ENCODE measurements at regions not wholly inside any gene's neighbourhood (a gene's known extent, or its start where the extent isn't known, plus 50 kb on each side); places are given as distances from the start of the nearest gene placed in this dataset.
"Not testable (repeated sequence)": the region's sequence is repeated elsewhere in the genome, so short reads cannot be mapped to it uniquely, and the experiment has no call there.

GRCh38 chr16:29087673-29088072 is 102.8 kb downstream of the LAT start:
- DNase-seq, result not testable (repeated sequence)

- DNase-seq, result peak; percentile 34
These were observed 97.2 kb downstream of the LAT start for GRCh38 chr16:29081829-29082639.

- DNase-seq, result peak; percentile 63
These were observed 89.9 kb downstream of the LAT start for GRCh38 chr16:29074554-29075402.

- DNase-seq, result not testable (repeated sequence)
These were observed 77.4 kb downstream of the LAT start for GRCh38 chr16:29062235-29062634.

- DNase-seq, result not testable (repeated sequence)
These were observed 76.6 kb downstream of the LAT start for GRCh38 chr16:29061467-29061921.

- not testable (repeated sequence) for DNase-seq
These were observed 75.4 kb downstream of the LAT start for GRCh38 chr16:29060022-29060810.

GRCh38 chr16:29059575-29059974 is 74.7 kb downstream of the LAT start:
- not testable (repeated sequence) for DNase-seq
